ENCODE measurements at regions not wholly inside any gene's neighbourhood (a gene's known extent, or its start where the extent isn't known, plus 50 kb on each side); places are given as distances from the start of the nearest gene placed in this dataset.

DNA sequence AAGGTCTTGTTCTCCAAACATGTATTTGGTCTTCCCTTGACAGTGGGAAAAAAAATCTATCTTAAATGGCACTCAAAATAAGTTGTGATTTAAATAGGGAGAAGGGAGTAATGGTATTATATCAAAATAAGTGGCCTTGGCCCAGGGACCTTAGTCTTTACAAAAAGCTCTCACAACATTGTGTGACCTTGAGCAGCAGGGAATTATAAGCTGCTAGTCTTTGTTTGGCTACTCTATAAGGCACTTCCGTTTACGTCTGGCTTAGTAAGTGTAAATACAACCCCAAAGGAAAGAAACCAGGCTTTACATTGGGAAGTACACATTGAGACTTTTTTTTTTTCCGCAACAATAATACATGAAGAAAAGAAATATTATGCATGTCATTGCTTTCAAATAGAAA, 734.0 kb upstream of the LINC00305 start:
- ATAC-seq (no peak), DNase-seq (ENCODE audit: low spot score) (no peak)
- peaks cover 2% of the 10 kb centered on the region; the same call in 1 of the 2 replicates for H3K36me3 Mint-ChIP-seq
- POLR2A ChIA-PET, result no interaction called here
- H3K4me3 Mint-ChIP-seq, result no peak overlapping the region
- CTCF ChIA-PET, result no interaction called here
- H3K27me3 Mint-ChIP-seq (ENCODE audit: low read depth), result no peaks in the 10 kb centered on the region
- H3K4me1 Mint-ChIP-seq, result no peaks in the 10 kb centered on the region
- peak overlapping the region; percentile 45; the same call in 1 of the 2 replicates for H3K27ac Mint-ChIP-seq
- peaks cover 5% of the 10 kb centered on the region for H3K9me3 Mint-ChIP-seq
- TF ChIP-seq, protein P1, sequence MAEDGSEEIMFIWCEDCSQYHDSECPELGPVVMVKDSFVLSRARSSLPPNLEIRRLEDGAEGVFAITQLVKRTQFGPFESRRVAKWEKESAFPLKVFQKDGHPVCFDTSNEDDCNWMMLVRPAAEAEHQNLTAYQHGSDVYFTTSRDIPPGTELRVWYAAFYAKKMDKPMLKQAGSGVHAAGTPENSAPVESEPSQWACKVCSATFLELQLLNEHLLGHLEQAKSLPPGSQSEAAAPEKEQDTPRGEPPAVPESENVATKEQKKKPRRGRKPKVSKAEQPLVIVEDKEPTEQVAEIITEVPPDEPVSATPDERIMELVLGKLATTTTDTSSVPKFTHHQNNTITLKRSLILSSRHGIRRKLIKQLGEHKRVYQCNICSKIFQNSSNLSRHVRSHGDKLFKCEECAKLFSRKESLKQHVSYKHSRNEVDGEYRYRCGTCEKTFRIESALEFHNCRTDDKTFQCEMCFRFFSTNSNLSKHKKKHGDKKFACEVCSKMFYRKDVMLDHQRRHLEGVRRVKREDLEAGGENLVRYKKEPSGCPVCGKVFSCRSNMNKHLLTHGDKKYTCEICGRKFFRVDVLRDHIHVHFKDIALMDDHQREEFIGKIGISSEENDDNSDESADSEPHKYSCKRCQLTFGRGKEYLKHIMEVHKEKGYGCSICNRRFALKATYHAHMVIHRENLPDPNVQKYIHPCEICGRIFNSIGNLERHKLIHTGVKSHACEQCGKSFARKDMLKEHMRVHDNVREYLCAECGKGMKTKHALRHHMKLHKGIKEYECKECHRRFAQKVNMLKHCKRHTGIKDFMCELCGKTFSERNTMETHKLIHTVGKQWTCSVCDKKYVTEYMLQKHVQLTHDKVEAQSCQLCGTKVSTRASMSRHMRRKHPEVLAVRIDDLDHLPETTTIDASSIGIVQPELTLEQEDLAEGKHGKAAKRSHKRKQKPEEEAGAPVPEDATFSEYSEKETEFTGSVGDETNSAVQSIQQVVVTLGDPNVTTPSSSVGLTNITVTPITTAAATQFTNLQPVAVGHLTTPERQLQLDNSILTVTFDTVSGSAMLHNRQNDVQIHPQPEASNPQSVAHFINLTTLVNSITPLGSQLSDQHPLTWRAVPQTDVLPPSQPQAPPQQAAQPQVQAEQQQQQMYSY (CRISPR knock-in tag; IDR thresholded peaks at IDR 0.05), result no peak
- no peak for TF ChIP-seq ZNF219 (CRISPR knock-in tag; IDR thresholded peaks at IDR 0.05; ENCODE audit: borderline replicate concordance)
- TF ChIP-seq, protein P2, sequence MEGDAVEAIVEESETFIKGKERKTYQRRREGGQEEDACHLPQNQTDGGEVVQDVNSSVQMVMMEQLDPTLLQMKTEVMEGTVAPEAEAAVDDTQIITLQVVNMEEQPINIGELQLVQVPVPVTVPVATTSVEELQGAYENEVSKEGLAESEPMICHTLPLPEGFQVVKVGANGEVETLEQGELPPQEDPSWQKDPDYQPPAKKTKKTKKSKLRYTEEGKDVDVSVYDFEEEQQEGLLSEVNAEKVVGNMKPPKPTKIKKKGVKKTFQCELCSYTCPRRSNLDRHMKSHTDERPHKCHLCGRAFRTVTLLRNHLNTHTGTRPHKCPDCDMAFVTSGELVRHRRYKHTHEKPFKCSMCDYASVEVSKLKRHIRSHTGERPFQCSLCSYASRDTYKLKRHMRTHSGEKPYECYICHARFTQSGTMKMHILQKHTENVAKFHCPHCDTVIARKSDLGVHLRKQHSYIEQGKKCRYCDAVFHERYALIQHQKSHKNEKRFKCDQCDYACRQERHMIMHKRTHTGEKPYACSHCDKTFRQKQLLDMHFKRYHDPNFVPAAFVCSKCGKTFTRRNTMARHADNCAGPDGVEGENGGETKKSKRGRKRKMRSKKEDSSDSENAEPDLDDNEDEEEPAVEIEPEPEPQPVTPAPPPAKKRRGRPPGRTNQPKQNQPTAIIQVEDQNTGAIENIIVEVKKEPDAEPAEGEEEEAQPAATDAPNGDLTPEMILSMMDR (IDR thresholded peaks at IDR 0.05), result no peak
- TF ChIP-seq, protein P3, sequence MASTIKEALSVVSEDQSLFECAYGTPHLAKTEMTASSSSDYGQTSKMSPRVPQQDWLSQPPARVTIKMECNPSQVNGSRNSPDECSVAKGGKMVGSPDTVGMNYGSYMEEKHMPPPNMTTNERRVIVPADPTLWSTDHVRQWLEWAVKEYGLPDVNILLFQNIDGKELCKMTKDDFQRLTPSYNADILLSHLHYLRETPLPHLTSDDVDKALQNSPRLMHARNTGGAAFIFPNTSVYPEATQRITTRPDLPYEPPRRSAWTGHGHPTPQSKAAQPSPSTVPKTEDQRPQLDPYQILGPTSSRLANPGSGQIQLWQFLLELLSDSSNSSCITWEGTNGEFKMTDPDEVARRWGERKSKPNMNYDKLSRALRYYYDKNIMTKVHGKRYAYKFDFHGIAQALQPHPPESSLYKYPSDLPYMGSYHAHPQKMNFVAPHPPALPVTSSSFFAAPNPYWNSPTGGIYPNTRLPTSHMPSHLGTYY (CRISPR knock-in tag; IDR thresholded peaks at IDR 0.05), result no peak
- TF ChIP-seq, protein P4, sequence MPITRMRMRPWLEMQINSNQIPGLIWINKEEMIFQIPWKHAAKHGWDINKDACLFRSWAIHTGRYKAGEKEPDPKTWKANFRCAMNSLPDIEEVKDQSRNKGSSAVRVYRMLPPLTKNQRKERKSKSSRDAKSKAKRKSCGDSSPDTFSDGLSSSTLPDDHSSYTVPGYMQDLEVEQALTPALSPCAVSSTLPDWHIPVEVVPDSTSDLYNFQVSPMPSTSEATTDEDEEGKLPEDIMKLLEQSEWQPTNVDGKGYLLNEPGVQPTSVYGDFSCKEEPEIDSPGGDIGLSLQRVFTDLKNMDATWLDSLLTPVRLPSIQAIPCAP (CRISPR knock-in tag; IDR thresholded peaks at IDR 0.05), result no peak
- TF ChIP-seq, protein P5, sequence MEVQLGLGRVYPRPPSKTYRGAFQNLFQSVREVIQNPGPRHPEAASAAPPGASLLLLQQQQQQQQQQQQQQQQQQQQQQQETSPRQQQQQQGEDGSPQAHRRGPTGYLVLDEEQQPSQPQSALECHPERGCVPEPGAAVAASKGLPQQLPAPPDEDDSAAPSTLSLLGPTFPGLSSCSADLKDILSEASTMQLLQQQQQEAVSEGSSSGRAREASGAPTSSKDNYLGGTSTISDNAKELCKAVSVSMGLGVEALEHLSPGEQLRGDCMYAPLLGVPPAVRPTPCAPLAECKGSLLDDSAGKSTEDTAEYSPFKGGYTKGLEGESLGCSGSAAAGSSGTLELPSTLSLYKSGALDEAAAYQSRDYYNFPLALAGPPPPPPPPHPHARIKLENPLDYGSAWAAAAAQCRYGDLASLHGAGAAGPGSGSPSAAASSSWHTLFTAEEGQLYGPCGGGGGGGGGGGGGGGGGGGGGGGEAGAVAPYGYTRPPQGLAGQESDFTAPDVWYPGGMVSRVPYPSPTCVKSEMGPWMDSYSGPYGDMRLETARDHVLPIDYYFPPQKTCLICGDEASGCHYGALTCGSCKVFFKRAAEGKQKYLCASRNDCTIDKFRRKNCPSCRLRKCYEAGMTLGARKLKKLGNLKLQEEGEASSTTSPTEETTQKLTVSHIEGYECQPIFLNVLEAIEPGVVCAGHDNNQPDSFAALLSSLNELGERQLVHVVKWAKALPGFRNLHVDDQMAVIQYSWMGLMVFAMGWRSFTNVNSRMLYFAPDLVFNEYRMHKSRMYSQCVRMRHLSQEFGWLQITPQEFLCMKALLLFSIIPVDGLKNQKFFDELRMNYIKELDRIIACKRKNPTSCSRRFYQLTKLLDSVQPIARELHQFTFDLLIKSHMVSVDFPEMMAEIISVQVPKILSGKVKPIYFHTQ (CRISPR knock-in tag; IDR thresholded peaks at IDR 0.05), result no peak
- TF ChIP-seq ZNF317 (CRISPR knock-in tag; IDR thresholded peaks at IDR 0.05; ENCODE audit: borderline replicate concordance, low read depth), result no peak
- no peak for TF ChIP-seq TEAD4 (CRISPR knock-in tag; IDR thresholded peaks at IDR 0.05)
- TF ChIP-seq ZBTB21 (CRISPR knock-in tag; IDR thresholded peaks at IDR 0.05; ENCODE audit: borderline replicate concordance), result no peak
- TF ChIP-seq HMGA2 (CRISPR knock-in tag; IDR thresholded peaks at IDR 0.05), result no peak
- no peak for TF ChIP-seq SMAD3 (CRISPR knock-in tag; IDR thresholded peaks at IDR 0.05; ENCODE audit: borderline replicate concordance)
- TF ChIP-seq, protein P6, sequence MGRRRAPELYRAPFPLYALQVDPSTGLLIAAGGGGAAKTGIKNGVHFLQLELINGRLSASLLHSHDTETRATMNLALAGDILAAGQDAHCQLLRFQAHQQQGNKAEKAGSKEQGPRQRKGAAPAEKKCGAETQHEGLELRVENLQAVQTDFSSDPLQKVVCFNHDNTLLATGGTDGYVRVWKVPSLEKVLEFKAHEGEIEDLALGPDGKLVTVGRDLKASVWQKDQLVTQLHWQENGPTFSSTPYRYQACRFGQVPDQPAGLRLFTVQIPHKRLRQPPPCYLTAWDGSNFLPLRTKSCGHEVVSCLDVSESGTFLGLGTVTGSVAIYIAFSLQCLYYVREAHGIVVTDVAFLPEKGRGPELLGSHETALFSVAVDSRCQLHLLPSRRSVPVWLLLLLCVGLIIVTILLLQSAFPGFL (CRISPR knock-in tag; IDR thresholded peaks at IDR 0.05; ENCODE audit: borderline replicate concordance), result no peak
- TF ChIP-seq, protein P7, sequence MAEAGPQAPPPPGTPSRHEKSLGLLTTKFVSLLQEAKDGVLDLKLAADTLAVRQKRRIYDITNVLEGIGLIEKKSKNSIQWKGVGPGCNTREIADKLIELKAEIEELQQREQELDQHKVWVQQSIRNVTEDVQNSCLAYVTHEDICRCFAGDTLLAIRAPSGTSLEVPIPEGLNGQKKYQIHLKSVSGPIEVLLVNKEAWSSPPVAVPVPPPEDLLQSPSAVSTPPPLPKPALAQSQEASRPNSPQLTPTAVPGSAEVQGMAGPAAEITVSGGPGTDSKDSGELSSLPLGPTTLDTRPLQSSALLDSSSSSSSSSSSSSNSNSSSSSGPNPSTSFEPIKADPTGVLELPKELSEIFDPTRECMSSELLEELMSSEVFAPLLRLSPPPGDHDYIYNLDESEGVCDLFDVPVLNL (CRISPR knock-in tag; IDR thresholded peaks at IDR 0.05; ENCODE audit: borderline replicate concordance, low read depth), result no peak
